Esophagus squamous epithelium (tissue), 5 donors: ENCODE measurements at regions not wholly inside any gene's neighbourhood (a gene's known extent, or its start where the extent isn't known, plus 50 kb on each side); places are given as distances from the start of the nearest gene placed in this dataset.

ENCODE experiments used
- DNase-seq: peaks from one replicate; lab custom pipeline; 2025; lab: John Stamatoyannopoulos, UW
- H3K27ac ChIP-seq, 4 donors: fragments of 200-600 bp; sonication (generic); one replicate each; pipeline ENCODE4 v1.5.1; 2016 to 2019; ENCODE audit warnings: mild to moderate bottlenecking in 1 of 4
- H3K27me3 ChIP-seq, 4 donors: fragments of 200-600 bp; sonication (generic); 1 replicate in 3 of 4; 2 replicates in 1 of 4; pipeline versions ENCODE4 v1.5.1 to v1.6.0; 2017 to 2021; ENCODE audit warnings: antibody characterized with exemption in 1 of 4
- H3K36me3 ChIP-seq, 3 donors: fragments of 200-600 bp; sonication (generic); one replicate each; pipeline ENCODE4 v1.5.1; 2016 to 2019
- H3K4me1 ChIP-seq, 3 donors: fragments of 200-600 bp; sonication (generic); one replicate each; pipeline ENCODE4 v1.5.1; 2017 to 2019
- H3K4me3 ChIP-seq, 4 donors: fragments of 200-600 bp; sonication (generic); 1 replicate in 3 of 4; 2 replicates in 1 of 4; pipeline ENCODE4 v1.5.1; 2016 to 2019; ENCODE audit warnings: mild to moderate bottlenecking in 2 of 4, moderate library complexity in 1 of 4
- H3K9me3 ChIP-seq, 3 donors: fragments of 200-600 bp; sonication (generic); one replicate each; pipeline ENCODE4 v1.5.1; 2016 to 2019
- POLR2A ChIP-seq, 4 donors: fragments of 450-650 bp; IDR thresholded peaks; one replicate each; pipeline ENCODE4 v1.6.1; 2017; ENCODE audit warnings: antibody characterized with exemption in 4 of 4, mild to moderate bottlenecking in 4 of 4, moderate library complexity in 3 of 4
- WGBS, 2 donors: methylation state at CpG; one replicate each; pipeline ENCODE4 v1.1.5; 2018; 5-methylcytosine and 5-hydroxymethylcytosine counted together
- intact Hi-C: fragments of 100-400 bp; cut with DNase I; formaldehyde crosslinking; loops from one replicate; pipeline ENCODE4 v1.15.0; 2022
- TF ChIP-seq, protein P1 (sequence below), 6 experiments: fragments of 450-650 bp in 4 of 6; fragments of 200-600 bp in 2 of 6; sonication (generic) in 2 of 6; IDR thresholded peaks; one replicate each; pipeline ENCODE4 v1.5.1; 2016 to 2019; ENCODE audit warnings: antibody characterized with exemption in 6 of 6, mild to moderate bottlenecking in 4 of 6, moderate library complexity in 4 of 6
- donor health status: DM: yes; HTN: yes; CAD: no.

DNA sequence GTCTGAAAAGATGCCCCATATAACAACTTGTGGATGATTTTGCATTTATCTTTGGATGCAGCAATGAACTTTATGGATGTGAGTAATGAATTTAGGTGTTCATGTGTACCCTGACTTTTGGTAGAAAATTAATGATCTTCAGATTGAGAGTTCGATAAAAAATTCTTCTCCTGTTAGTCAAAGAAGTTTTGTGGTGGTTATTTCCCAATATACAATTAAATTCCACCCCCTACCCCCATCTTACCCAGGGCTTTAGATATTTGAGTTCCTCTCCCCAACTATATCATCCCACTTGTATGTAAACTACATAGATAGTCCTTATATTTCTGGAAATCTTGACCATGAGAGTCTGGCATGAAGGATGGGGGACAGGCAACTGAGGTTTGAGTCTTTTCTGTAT is 126.1 kb upstream of the ALDH1A3 start:
- 75 to 79% methylated on average over 1 of the region's 1 CpG for WGBS, 2 donors

GRCh38 chr15:100757661-100758060 is 122.0 kb upstream of the ALDH1A3 start:
- WGBS, 2 donors, result 33 to 80% methylated on average over 1 of the region's 1 CpG

More for the DNA sequence above, 126.1 kb upstream of the ALDH1A3 start:
- DNase-seq, result no peak
- Histone ChIP-seq H3K36me3 (no peaks in the 10 kb centered on the region), H3K9me3 (no peaks in the 10 kb centered on the region), H3K4me3 (no peak overlapping the region), H3K4me1 (peaks cover 0 to under 1% (median 0%) of the 10 kb centered on the region in 3 donors), H3K27me3 (no peaks in the 10 kb centered on the region), H3K27ac (no peak overlapping the region)
- intact Hi-C loops, result no loop called here
- TF ChIP-seq POLR2A (IDR thresholded peaks at IDR 0.05), result no peak
- TF ChIP-seq, protein P1, sequence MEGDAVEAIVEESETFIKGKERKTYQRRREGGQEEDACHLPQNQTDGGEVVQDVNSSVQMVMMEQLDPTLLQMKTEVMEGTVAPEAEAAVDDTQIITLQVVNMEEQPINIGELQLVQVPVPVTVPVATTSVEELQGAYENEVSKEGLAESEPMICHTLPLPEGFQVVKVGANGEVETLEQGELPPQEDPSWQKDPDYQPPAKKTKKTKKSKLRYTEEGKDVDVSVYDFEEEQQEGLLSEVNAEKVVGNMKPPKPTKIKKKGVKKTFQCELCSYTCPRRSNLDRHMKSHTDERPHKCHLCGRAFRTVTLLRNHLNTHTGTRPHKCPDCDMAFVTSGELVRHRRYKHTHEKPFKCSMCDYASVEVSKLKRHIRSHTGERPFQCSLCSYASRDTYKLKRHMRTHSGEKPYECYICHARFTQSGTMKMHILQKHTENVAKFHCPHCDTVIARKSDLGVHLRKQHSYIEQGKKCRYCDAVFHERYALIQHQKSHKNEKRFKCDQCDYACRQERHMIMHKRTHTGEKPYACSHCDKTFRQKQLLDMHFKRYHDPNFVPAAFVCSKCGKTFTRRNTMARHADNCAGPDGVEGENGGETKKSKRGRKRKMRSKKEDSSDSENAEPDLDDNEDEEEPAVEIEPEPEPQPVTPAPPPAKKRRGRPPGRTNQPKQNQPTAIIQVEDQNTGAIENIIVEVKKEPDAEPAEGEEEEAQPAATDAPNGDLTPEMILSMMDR (IDR thresholded peaks at IDR 0.05), result no peak

GRCh38 chr15:100758555-100758954 is 121.1 kb upstream of the ALDH1A3 start:
- intact Hi-C loops, result no loop called here
- Histone ChIP-seq H3K9me3 (no peaks in the 10 kb centered on the region), H3K4me1 (peaks cover 0 to 17% (median 0%) of the 10 kb centered on the region in 3 donors), H3K4me3 (no peak overlapping the region), H3K36me3 (no peaks in the 10 kb centered on the region), H3K27me3 (no peaks in the 10 kb centered on the region), H3K27ac (peak overlapping the region in 1 of 4 donors; percentile 40)
- no peak for TF ChIP-seq POLR2A (IDR thresholded peaks at IDR 0.05)
- TF ChIP-seq, protein P1 (IDR thresholded peaks at IDR 0.05), result no peak
- no peak for DNase-seq
- 67 to 68% methylated on average over 6 of the region's 6 CpGs for WGBS, 2 donors

More at GRCh38 chr15:100757661-100758060, 122.0 kb upstream of the ALDH1A3 start:
- no peaks in the 10 kb centered on the region for H3K36me3 ChIP-seq
- peaks cover 0 to 17% (median 0%) of the 10 kb centered on the region in 3 donors for H3K4me1 ChIP-seq
- intact Hi-C loops, result no loop called here
- TF ChIP-seq, protein P1 (IDR thresholded peaks at IDR 0.05), result no peak
- no peak for TF ChIP-seq POLR2A (IDR thresholded peaks at IDR 0.05)
- no peak overlapping the region for H3K4me3 ChIP-seq
- no peak for DNase-seq
- no peaks in the 10 kb centered on the region for H3K27me3 ChIP-seq
- H3K9me3 ChIP-seq, result no peaks in the 10 kb centered on the region
- H3K27ac ChIP-seq, result no peak overlapping the region

GRCh38 chr15:100759106-100759505 is 120.5 kb upstream of the ALDH1A3 start:
- no peaks in the 10 kb centered on the region for H3K27me3 ChIP-seq
- no peaks in the 10 kb centered on the region for H3K36me3 ChIP-seq
- H3K9me3 ChIP-seq, result no peaks in the 10 kb centered on the region
- no peak for DNase-seq
- peaks cover 0 to 17% (median 0%) of the 10 kb centered on the region in 3 donors for H3K4me1 ChIP-seq
- peak overlapping the region in 1 of 4 donors; percentile 4 for H3K4me3 ChIP-seq
- TF ChIP-seq POLR2A (IDR thresholded peaks at IDR 0.05), result no peak
- TF ChIP-seq, protein P1 (IDR thresholded peaks at IDR 0.05), result no peak
- WGBS, 2 donors, result 26 to 42% methylated on average over 6 of the region's 6 CpGs
- H3K27ac ChIP-seq, result peak overlapping the region in 1 of 4 donors; percentile 40
- intact Hi-C loops, result no loop called here

- Histone ChIP-seq H3K4me1 (peaks cover 0 to 17% (median 0%) of the 10 kb centered on the region in 3 donors), H3K27me3 (no peaks in the 10 kb centered on the region), H3K9me3 (no peaks in the 10 kb centered on the region), H3K4me3 (peak overlapping the region in 1 of 4 donors; percentile 4), H3K36me3 (no peaks in the 10 kb centered on the region), H3K27ac (peak overlapping the region in 1 of 4 donors; percentile 40)
- intact Hi-C loops, result no loop called here
- WGBS, 2 donors, result 14 to 55% methylated on average over 6 to 9 of the region's 12 CpGs
- TF ChIP-seq, protein P1 (IDR thresholded peaks at IDR 0.05), result no peak
- TF ChIP-seq POLR2A (IDR thresholded peaks at IDR 0.05), result no peak
- DNase-seq, result no peak
Measured at GRCh38 chr15:100759698-100760356, 119.8 kb upstream of the ALDH1A3 start.
